Esophagus muscularis mucosa (tissue), 3 donors: ENCODE measurements at regions not wholly inside any gene's neighbourhood (a gene's known extent, or its start where the extent isn't known, plus 50 kb on each side); places are given as distances from the start of the nearest gene placed in this dataset.

ENCODE experiments used
- CTCF ChIP-seq, 3 experiments: fragments of 200-600 bp in 2 of 3; fragments of 450-650 bp in 1 of 3; sonication (generic) in 2 of 3; IDR thresholded peaks; one replicate each; pipeline ENCODE4 v1.5.1; 2017 to 2019; ENCODE audit warnings: antibody characterized with exemption in 3 of 3, mild to moderate bottlenecking in 2 of 3, moderate library complexity in 1 of 3
- POLR2A ChIP-seq: fragments of 450-650 bp; IDR thresholded peaks from one replicate; pipeline ENCODE4 v1.6.1; 2017; ENCODE audit warnings: antibody characterized with exemption, moderate library complexity, mild to moderate bottlenecking, low read depth

GRCh38 chr4:152037435-152037834, 276.6 kb upstream of the GATB start:
- TF ChIP-seq CTCF (IDR thresholded peaks at IDR 0.05) (no peak), POLR2A (no peak)
